HepG2 (cell line): ENCODE measurements at regions not wholly inside any gene's neighbourhood (a gene's known extent, or its start where the extent isn't known, plus 50 kb on each side); places are given as distances from the start of the nearest gene placed in this dataset.

Experiments
- ATAC-seq: fragments of 200-7000 bp; cut with Tn5 transposase; 3 replicates; pipeline ENCODE4 v1.9.1; 2020; ENCODE audit warnings: mild to moderate bottlenecking, moderate library complexity
- BruUV-seq: library from RNA; stranded (reverse); fragments of 400-500 nt; replicated peaks from 2 replicates; lab custom pipeline; 2021; lab: Mats Ljungman, UMichigan
- CTCF ChIA-PET: fragments of 300-600 bp; formaldehyde crosslinking; extraction: SDS; loops from one replicate; lab custom pipeline; 2021; ENCODE audit warnings: low total read pairs, inconsistent platforms, low intra/inter-chr PET ratio; lab: Yijun Ruan, JAX
- POLR2A ChIA-PET: fragments of 350-600 bp; sonication (Branson Sonifier 250); formaldehyde crosslinking; loops from one replicate; lab custom pipeline; 2020; ENCODE audit warnings: antibody characterized with exemption, inconsistent platforms; lab: Yijun Ruan, JAX
- DNase-seq: peaks from one replicate; pipeline ENCODE4 v3.0.0-alpha.2; 2015; ENCODE audit warnings: low spot score
- FAIRE-seq: peaks from 3 replicates; lab custom pipeline; 2011; peaks lifted over from hg19 to GRCh38; lab: Jason Lieb, UNC
- H2AFZ ChIP-seq: one replicate; pipeline ENCODE4 v1.6.1; 2011; ENCODE audit warnings: low read length, inconsistent platforms
- H3K27ac ChIP-seq: fragments of 300-600 bp; 3 replicates; pipeline ENCODE4 v1.8.0; 2011; ENCODE audit warnings: mixed run types, mild to moderate bottlenecking, mixed read lengths, low read length, inconsistent platforms; ENCODE audit not compliant: insufficient read depth; ENCODE audit errors: extremely low read length
- H3K27me3 ChIP-seq, 2 experiments: fragments of 200-600 bp in 1 of 2; 2 replicates in 1 of 2; 3 replicates in 1 of 2; pipeline versions ENCODE4 v1.6.0 to v1.8.0; 2011; ENCODE audit warnings: low read length in 2 of 2, mild to moderate bottlenecking in 2 of 2, moderate library complexity in 2 of 2, inconsistent platforms in 1 of 2; ENCODE audit not compliant: insufficient read depth in 2 of 2, control insufficient read depth in 1 of 2
- H3K36me3 ChIP-seq, 2 experiments: fragments of 200-600 bp in 1 of 2; replicated peaks in 1 of 2; 2 replicates in 1 of 2; 3 replicates in 1 of 2; pipeline versions ENCODE4 v1.5.1 to v1.8.0; 2011; ENCODE audit warnings: low read length in 2 of 2, inconsistent platforms in 1 of 2; ENCODE audit not compliant: insufficient read depth in 2 of 2, control insufficient read depth in 1 of 2
- H3K4me1 ChIP-seq: 2 replicates; pipeline ENCODE4 v1.5.1; 2012; ENCODE audit warnings: low read length, inconsistent platforms; ENCODE audit not compliant: insufficient read depth
- H3K4me2 ChIP-seq: 2 replicates; pipeline ENCODE4 v1.6.0; 2011; ENCODE audit warnings: low read depth, low read length, inconsistent platforms
- H3K4me3 ChIP-seq, 3 experiments: fragments of 200-600 bp in 1 of 3; sonication (generic), shearing (Covaris generic) in 1 of 3; replicated peaks in 1 of 3; 2 replicates each; pipeline ENCODE4 v1.5.1; 2011 to 2016; ENCODE audit warnings: low read length in 3 of 3, inconsistent platforms in 2 of 3, low read depth in 2 of 3, mild to moderate bottlenecking in 2 of 3, control low read depth in 1 of 3, mixed read lengths in 1 of 3; ENCODE audit not compliant: insufficient read depth in 1 of 3
- H3K79me2 ChIP-seq: one replicate; pipeline ENCODE4 v1.6.1; 2011; ENCODE audit warnings: low read length, inconsistent platforms; ENCODE audit not compliant: insufficient read depth
- H3K9ac ChIP-seq: 2 replicates; pipeline ENCODE4 v1.6.0; 2011; ENCODE audit warnings: mild to moderate bottlenecking, low read depth, low read length, inconsistent platforms; ENCODE audit not compliant: insufficient read depth
- H3K9me3 ChIP-seq: 2 replicates; pipeline ENCODE4 v1.5.1; 2012; ENCODE audit warnings: mild to moderate bottlenecking, low read length
- H4K20me1 ChIP-seq: 2 replicates; pipeline ENCODE4 v1.6.0; 2011; ENCODE audit warnings: inconsistent platforms, mild to moderate bottlenecking, low read length, moderate library complexity; ENCODE audit not compliant: insufficient read depth
- ATF3 ChIP-seq: sonication (generic); formaldehyde crosslinking; IDR thresholded peaks from 2 replicates; pipeline ENCODE4 v1.4.0; 2020; ENCODE audit warnings: missing genetic modification reagents
- CENPT ChIP-seq: sonication (generic); formaldehyde crosslinking; IDR thresholded peaks from 2 replicates; pipeline ENCODE4 v1.8.0; 2022; ENCODE audit warnings: low read depth, mild to moderate bottlenecking, moderate library complexity, missing genetic modification reagents
- KMT2B ChIP-seq: IDR thresholded peaks from 2 replicates; pipeline ENCODE4 v1.6.1; 2016; ENCODE audit warnings: missing genetic modification reagents, missing compliant biosample characterization
- MTF1 ChIP-seq: sonication (generic); formaldehyde crosslinking; IDR thresholded peaks from 2 replicates; pipeline ENCODE4 v1.5.0; 2020; ENCODE audit warnings: missing genetic modification reagents
- SIN3B ChIP-seq: fragments of 150-350 bp; IDR thresholded peaks from 2 replicates; pipeline ENCODE4 v1.6.1; 2014; ENCODE audit warnings: low read length
- SMAD9 ChIP-seq: sonication (generic); formaldehyde crosslinking; IDR thresholded peaks from 2 replicates; pipeline ENCODE4 v1.5.1; 2020; ENCODE audit warnings: mild to moderate bottlenecking, missing genetic modification reagents
- ZBTB37 ChIP-seq: sonication (generic); formaldehyde crosslinking; IDR thresholded peaks from 2 replicates; pipeline ENCODE4 v1.4.0; 2020; ENCODE audit warnings: mild to moderate bottlenecking, missing genetic modification reagents
- ZNF543 ChIP-seq: sonication (generic); formaldehyde crosslinking; IDR thresholded peaks from 2 replicates; pipeline ENCODE4 v1.4.0; 2020; ENCODE audit warnings: mild to moderate bottlenecking, missing genetic modification reagents
- ZNF557 ChIP-seq: sonication (generic); formaldehyde crosslinking; IDR thresholded peaks from 2 replicates; pipeline ENCODE4 v1.4.0; 2020; ENCODE audit warnings: missing genetic modification reagents
- WGBS: methylation state at CpG from one replicate; pipeline ENCODE4 v1.1.6; 2017; ENCODE audit warnings: low lambda C conversion rate; 5-methylcytosine and 5-hydroxymethylcytosine counted together
- in situ Hi-C: cut with HindIII; loops from 2 replicates; pipeline ENCODE4 v1.10.0; 2017; ENCODE audit warnings: low pct_unique_long_range_greater_than_20kb; ENCODE audit not compliant: extremely low pct_ligation_motif_present
- intact Hi-C: fragments of 100-400 bp; cut with micrococcal nuclease; formaldehyde crosslinking; loops from one replicate; pipeline ENCODE4 v1.10.0; 2022; ENCODE audit not compliant: unreplicated experiment
- TF ChIP-seq, protein P1 (sequence below): IDR thresholded peaks from 2 replicates; pipeline ENCODE4 v1.6.1; 2016; ENCODE audit warnings: low read depth
- TF ChIP-seq, protein P2 (sequence below): sonication (generic); formaldehyde crosslinking; IDR thresholded peaks from 2 replicates; pipeline ENCODE4 v1.8.1; 2023; ENCODE audit warnings: mild to moderate bottlenecking, missing genetic modification reagents, borderline replicate concordance

DNA sequence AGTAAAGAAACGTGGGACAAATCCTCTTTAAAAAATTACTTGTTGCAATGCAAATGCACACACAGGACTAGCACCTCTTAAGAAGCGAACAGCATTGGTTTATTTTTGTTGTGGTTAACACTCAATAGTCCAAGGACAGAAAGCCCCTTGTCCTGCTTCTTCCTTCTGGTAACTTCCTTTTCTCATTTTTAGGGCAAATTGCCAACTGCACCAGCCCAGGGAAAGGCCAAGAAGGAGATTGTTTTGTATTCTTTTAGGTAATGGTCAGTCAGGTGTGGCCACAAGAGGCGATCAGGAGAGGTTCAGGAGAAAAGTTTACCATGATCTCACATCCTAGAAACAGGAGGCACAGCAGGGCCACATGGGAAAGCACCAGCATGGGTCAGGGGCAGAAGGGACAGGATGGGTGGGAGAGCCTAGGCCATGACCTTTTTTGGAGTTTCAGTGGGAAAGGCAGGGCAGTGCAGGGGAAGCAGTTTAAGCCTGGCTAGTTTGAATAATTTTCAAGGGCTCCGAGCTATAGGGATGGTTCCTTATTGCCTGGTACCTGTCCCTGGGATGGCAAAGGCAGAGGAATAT is 73.0 kb downstream of the CHRNA1 start:
- TF ChIP-seq CENPT (CRISPR knock-in tag) (no peak), MTF1 (no peak), SIN3B (no peak), KMT2B (no peak), SMAD9 (CRISPR knock-in tag) (no peak), ZNF543 (CRISPR knock-in tag) (no peak), ZBTB37 (CRISPR knock-in tag) (no peak), ZNF557 (no peak), ATF3 (no peak)
- TF ChIP-seq, protein P1, sequence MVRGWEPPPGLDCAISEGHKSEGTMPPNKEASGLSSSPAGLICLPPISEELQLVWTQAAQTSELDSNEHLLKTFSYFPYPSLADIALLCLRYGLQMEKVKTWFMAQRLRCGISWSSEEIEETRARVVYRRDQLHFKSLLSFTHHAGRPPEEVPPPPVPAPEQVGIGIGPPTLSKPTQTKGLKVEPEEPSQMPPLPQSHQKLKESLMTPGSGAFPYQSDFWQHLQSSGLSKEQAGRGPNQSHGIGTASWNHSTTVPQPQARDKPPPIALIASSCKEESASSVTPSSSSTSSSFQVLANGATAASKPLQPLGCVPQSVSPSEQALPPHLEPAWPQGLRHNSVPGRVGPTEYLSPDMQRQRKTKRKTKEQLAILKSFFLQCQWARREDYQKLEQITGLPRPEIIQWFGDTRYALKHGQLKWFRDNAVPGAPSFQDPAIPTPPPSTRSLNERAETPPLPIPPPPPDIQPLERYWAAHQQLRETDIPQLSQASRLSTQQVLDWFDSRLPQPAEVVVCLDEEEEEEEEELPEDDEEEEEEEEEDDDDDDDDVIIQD (CRISPR knock-in tag): no peak
- TF ChIP-seq, protein P2, sequence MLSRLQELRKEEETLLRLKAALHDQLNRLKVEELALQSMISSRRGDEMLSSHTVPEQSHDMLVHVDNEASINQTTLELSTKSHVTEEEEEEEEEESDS: no peak
- TF ChIP-seq, all 625 proteins: peak for 0
- CTCF ChIA-PET: no interaction called here
- H3K4me3 ChIP-seq: no peak overlapping the region
- ATAC-seq (no peak), DNase-seq (no peak), FAIRE-seq (no peak)
- H3K27me3 ChIP-seq: peaks cover 3 to 5% of the 10 kb centered on the region in 2 experiments; a peak in 2 of 5 replicates
- no peak overlapping the region for H3K4me2 ChIP-seq
- no peaks in the 10 kb centered on the region for H4K20me1 ChIP-seq
- no TSS peak for BruUV-seq
- intact Hi-C loops: no loop called here
- no peak overlapping the region for H2AFZ ChIP-seq
- H3K4me1 ChIP-seq: no peaks in the 10 kb centered on the region
- H3K27ac ChIP-seq: no peak overlapping the region
- H3K9me3 ChIP-seq: no peaks in the 10 kb centered on the region
- no peak overlapping the region for H3K9ac ChIP-seq
- H3K36me3 ChIP-seq: no peaks in the 10 kb centered on the region
- in situ Hi-C loops: no loop called here
- POLR2A ChIA-PET: no interaction called here
- H3K79me2 ChIP-seq: no peaks in the 10 kb centered on the region
- 14% methylated on average over 4 of the region's 4 CpGs for WGBS
